Stomach smooth muscle (tissue), 2 donors: ENCODE measurements at regions not wholly inside any gene's neighbourhood (a gene's known extent, or its start where the extent isn't known, plus 50 kb on each side); places are given as distances from the start of the nearest gene placed in this dataset.

Source experiments
- H3K27ac ChIP-seq: one replicate; pipeline ENCODE4 v1.7.0; 2013; ENCODE audit warnings: mild to moderate bottlenecking, low read length, inconsistent platforms
- H3K27me3 ChIP-seq, 2 donors: one replicate each; pipeline ENCODE4 v1.7.0; 2013; ENCODE audit warnings: low read length in 2 of 2; ENCODE audit not compliant: insufficient read depth in 2 of 2, control insufficient read depth in 1 of 2
- H3K36me3 ChIP-seq, 2 donors: one replicate each; pipeline ENCODE4 v1.7.0; 2013; ENCODE audit warnings: low read length in 2 of 2; ENCODE audit not compliant: control insufficient read depth in 2 of 2, insufficient read depth in 2 of 2
- H3K4me1 ChIP-seq: one replicate; pipeline ENCODE4 v1.7.0; 2013; ENCODE audit warnings: low read length; ENCODE audit not compliant: control insufficient read depth, insufficient read depth
- H3K4me3 ChIP-seq, 2 donors: one replicate each; pipeline ENCODE4 v1.7.0; 2013; ENCODE audit warnings: low read length in 2 of 2
- H3K9ac ChIP-seq, 2 donors: one replicate each; pipeline ENCODE4 v1.7.0; 2013; ENCODE audit warnings: low read length in 2 of 2, mild to moderate bottlenecking in 1 of 2
- H3K9me3 ChIP-seq, 2 donors: one replicate each; pipeline ENCODE4 v1.7.0; 2013; ENCODE audit warnings: low read length in 2 of 2; ENCODE audit not compliant: control insufficient read depth in 2 of 2
- donor health status: healthy.
- donor health status: Pancreatic carcinoma.

- H3K27ac ChIP-seq: no peak overlapping the region
- H3K9ac ChIP-seq: no peak overlapping the region
- H3K4me1 ChIP-seq: no peaks in the 10 kb centered on the region
- no peaks in the 10 kb centered on the region for H3K36me3 ChIP-seq
- no peaks in the 10 kb centered on the region for H3K9me3 ChIP-seq
- no peak overlapping the region for H3K4me3 ChIP-seq
- H3K27me3 ChIP-seq: no peaks in the 10 kb centered on the region
Measured at GRCh38 chr2:41791523-41791922, 256.3 kb upstream of the PKDCC start.

- no peak overlapping the region for H3K4me3 ChIP-seq
- H3K4me1 ChIP-seq: no peaks in the 10 kb centered on the region
- H3K27ac ChIP-seq: no peak overlapping the region
- H3K27me3 ChIP-seq: no peaks in the 10 kb centered on the region
- no peaks in the 10 kb centered on the region for H3K36me3 ChIP-seq
- H3K9me3 ChIP-seq: peaks cover 2 to 4% of the 10 kb centered on the region in 2 donors
- no peak overlapping the region for H3K9ac ChIP-seq
Measured at GRCh38 chr2:41803361-41803760, 244.5 kb upstream of the PKDCC start.

- Histone ChIP-seq H3K9me3 (peaks cover 0 to 4% of the 10 kb centered on the region in 2 donors), H3K27me3 (no peaks in the 10 kb centered on the region), H3K9ac (no peak overlapping the region), H3K27ac (no peak overlapping the region), H3K36me3 (no peaks in the 10 kb centered on the region), H3K4me1 (no peaks in the 10 kb centered on the region), H3K4me3 (no peak overlapping the region)
Measured at GRCh38 chr2:41806286-41806685, 241.5 kb upstream of the PKDCC start.

- Histone ChIP-seq H3K27ac (no peak overlapping the region), H3K36me3 (no peaks in the 10 kb centered on the region), H3K4me3 (no peak overlapping the region), H3K9me3 (no peaks in the 10 kb centered on the region), H3K9ac (no peak overlapping the region), H3K4me1 (no peaks in the 10 kb centered on the region), H3K27me3 (no peaks in the 10 kb centered on the region)
Measured at GRCh38 chr2:41821167-41821566, 226.7 kb upstream of the PKDCC start.

DNA sequence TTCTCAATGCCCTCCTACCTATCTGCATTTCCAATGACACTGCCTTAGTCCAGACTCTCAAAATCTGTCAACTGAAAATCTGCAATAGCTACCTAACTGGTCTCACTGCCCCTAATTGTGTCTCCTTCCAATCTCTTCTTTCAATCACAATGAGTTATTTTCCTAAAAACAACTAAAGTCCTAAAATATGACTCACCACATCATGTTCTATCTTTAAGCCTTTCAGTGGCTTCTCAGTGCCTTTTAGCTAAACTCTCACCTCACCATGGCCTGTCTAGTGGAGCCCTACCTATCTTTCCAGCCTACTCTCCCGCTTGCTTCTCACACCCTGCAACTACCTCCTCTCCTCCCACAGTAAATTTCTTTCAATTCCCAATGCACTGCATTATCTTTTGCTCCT lies 220.9 kb upstream of the PKDCC start:
- no peaks in the 10 kb centered on the region for H3K4me1 ChIP-seq
- no peaks in the 10 kb centered on the region for H3K9me3 ChIP-seq
- no peak overlapping the region for H3K27ac ChIP-seq
- H3K36me3 ChIP-seq: no peaks in the 10 kb centered on the region
- H3K4me3 ChIP-seq: no peak overlapping the region
- H3K9ac ChIP-seq: no peak overlapping the region
- H3K27me3 ChIP-seq: peaks cover 2 to 4% of the 10 kb centered on the region in 2 donors

GRCh38 chr2:41827354-41827971 lies 220.4 kb upstream of the PKDCC start:
- H3K9ac ChIP-seq: no peak overlapping the region
- peaks cover 2 to 4% of the 10 kb centered on the region in 2 donors for H3K27me3 ChIP-seq
- no peaks in the 10 kb centered on the region for H3K36me3 ChIP-seq
- no peaks in the 10 kb centered on the region for H3K4me1 ChIP-seq
- H3K9me3 ChIP-seq: no peaks in the 10 kb centered on the region
- H3K27ac ChIP-seq: no peak overlapping the region
- H3K4me3 ChIP-seq: no peak overlapping the region

DNA sequence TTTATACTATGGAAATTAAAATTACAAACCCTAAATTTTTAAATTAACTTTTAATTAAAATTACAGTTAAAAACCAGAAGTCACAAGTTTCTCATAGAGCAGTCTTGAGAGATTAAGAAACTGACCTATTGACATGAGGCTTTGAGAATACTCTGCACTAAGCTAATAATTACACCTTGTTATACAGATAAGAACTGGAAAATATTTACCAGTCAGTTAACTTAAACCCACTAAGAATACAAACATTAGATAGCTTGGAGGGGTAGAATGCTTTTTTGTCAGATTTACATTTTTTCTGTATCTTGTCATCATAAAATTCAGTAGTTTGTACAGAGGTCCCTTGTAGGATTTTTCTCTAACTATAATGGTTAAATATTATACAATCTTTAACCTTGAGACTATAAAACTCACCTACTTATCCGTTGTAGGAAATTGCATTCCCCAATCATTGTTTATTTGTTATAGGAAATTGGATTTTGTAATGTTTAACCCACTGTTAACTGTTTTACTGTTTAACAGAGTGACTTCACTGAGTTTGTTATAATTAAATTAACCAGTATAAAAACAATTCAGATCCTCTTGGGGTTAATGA lies 219.7 kb upstream of the PKDCC start:
- no peak overlapping the region for H3K4me3 ChIP-seq
- no peak overlapping the region for H3K27ac ChIP-seq
- no peaks in the 10 kb centered on the region for H3K36me3 ChIP-seq
- H3K9ac ChIP-seq: no peak overlapping the region
- no peaks in the 10 kb centered on the region for H3K9me3 ChIP-seq
- peaks cover 2 to 4% of the 10 kb centered on the region in 2 donors for H3K27me3 ChIP-seq
- no peaks in the 10 kb centered on the region for H3K4me1 ChIP-seq

DNA sequence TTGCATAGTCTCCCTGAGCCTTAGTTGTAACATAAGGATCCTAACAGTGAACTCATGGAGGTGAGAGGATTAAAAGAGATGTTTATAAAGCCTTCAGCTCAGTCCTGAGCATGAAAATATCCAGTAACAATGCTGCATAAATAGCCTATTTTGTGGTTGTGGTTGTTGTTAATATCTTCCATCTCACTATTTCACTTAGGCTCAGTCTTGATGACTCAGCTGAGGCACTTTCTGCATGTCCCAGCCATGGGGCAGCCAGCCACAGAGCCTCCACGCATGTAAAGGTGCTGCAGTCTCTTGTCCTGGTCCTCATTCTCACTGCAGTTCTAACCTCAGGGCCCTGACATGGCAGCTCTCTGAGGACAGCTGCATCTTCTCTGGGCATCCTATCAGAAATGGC lies 218.8 kb upstream of the PKDCC start:
- H3K27ac ChIP-seq: no peak overlapping the region
- no peaks in the 10 kb centered on the region for H3K9me3 ChIP-seq
- no peak overlapping the region for H3K4me3 ChIP-seq
- H3K9ac ChIP-seq: no peak overlapping the region
- no peaks in the 10 kb centered on the region for H3K4me1 ChIP-seq
- no peaks in the 10 kb centered on the region for H3K36me3 ChIP-seq
- H3K27me3 ChIP-seq: peaks cover 2 to 4% of the 10 kb centered on the region in 2 donors

GRCh38 chr2:41830600-41830999 lies 217.2 kb upstream of the PKDCC start:
- Histone ChIP-seq H3K9ac (no peak overlapping the region), H3K4me3 (no peak overlapping the region), H3K9me3 (no peaks in the 10 kb centered on the region), H3K27ac (no peak overlapping the region), H3K4me1 (no peaks in the 10 kb centered on the region), H3K27me3 (peaks cover 2 to 4% of the 10 kb centered on the region in 2 donors), H3K36me3 (no peaks in the 10 kb centered on the region)

- H3K9ac ChIP-seq: no peak overlapping the region
- H3K27me3 ChIP-seq: peaks cover 2 to 4% of the 10 kb centered on the region in 2 donors
- H3K4me1 ChIP-seq: no peaks in the 10 kb centered on the region
- H3K36me3 ChIP-seq: no peaks in the 10 kb centered on the region
- no peaks in the 10 kb centered on the region for H3K9me3 ChIP-seq
- H3K4me3 ChIP-seq: no peak overlapping the region
- no peak overlapping the region for H3K27ac ChIP-seq
Measured at GRCh38 chr2:41832218-41832617, 215.6 kb upstream of the PKDCC start.

GRCh38 chr2:41835401-41835800 lies 212.4 kb upstream of the PKDCC start:
- H3K9me3 ChIP-seq: no peaks in the 10 kb centered on the region
- no peak overlapping the region for H3K9ac ChIP-seq
- no peak overlapping the region for H3K4me3 ChIP-seq
- H3K27ac ChIP-seq: no peak overlapping the region
- no peaks in the 10 kb centered on the region for H3K36me3 ChIP-seq
- H3K27me3 ChIP-seq: peaks cover 0 to 4% of the 10 kb centered on the region in 2 donors
- peaks cover 2% of the 10 kb centered on the region for H3K4me1 ChIP-seq
